HepG2 (cell line): ENCODE measurements at regions not wholly inside any gene's neighbourhood (a gene's known extent, or its start where the extent isn't known, plus 50 kb on each side); places are given as distances from the start of the nearest gene placed in this dataset.

Source experiments
- ATAD3A ChIP-seq: sonication (generic); formaldehyde crosslinking; IDR thresholded peaks from 2 replicates; pipeline ENCODE4 v1.4.0; 2020; ENCODE audit warnings: missing genetic modification reagents
- EHMT2 ChIP-seq: fragments of 200-600 bp; sonication (generic); IDR thresholded peaks from 2 replicates; pipeline ENCODE4 v1.7.0; 2017; ENCODE audit warnings: antibody characterized with exemption, low read depth, low read length, borderline replicate concordance
- IRF1 ChIP-seq: sonication (generic); formaldehyde crosslinking; IDR thresholded peaks from 2 replicates; pipeline ENCODE4 v1.4.0; 2020; ENCODE audit warnings: low read depth, mild to moderate bottlenecking, missing genetic modification reagents
- KMT2B ChIP-seq: IDR thresholded peaks from 2 replicates; pipeline ENCODE4 v1.6.1; 2016; ENCODE audit warnings: missing genetic modification reagents, missing compliant biosample characterization
- LCORL ChIP-seq, 2 experiments: fragments of 450-650 bp in 1 of 2; sonication (generic) in 1 of 2; formaldehyde crosslinking in 1 of 2; IDR thresholded peaks; 2 replicates each; pipeline versions ENCODE4 v1.5.0 to v1.6.1; 2017 to 2020; ENCODE audit warnings: antibody characterized with exemption in 1 of 2, missing genetic modification reagents in 1 of 2
- MXD4 ChIP-seq: IDR thresholded peaks from 2 replicates; pipeline ENCODE4 v1.6.1; 2016; ENCODE audit warnings: mild to moderate bottlenecking, missing biosample characterization, missing genetic modification reagents
- MZF1 ChIP-seq: sonication (generic); formaldehyde crosslinking; IDR thresholded peaks from 2 replicates; pipeline ENCODE4 v1.8.1; 2023; ENCODE audit warnings: mild to moderate bottlenecking, missing genetic modification reagents, borderline replicate concordance
- PHB2 ChIP-seq: fragments of 450-650 bp; IDR thresholded peaks from 2 replicates; pipeline ENCODE4 v1.6.1; 2018; ENCODE audit not compliant: partially characterized antibody
- PHF21A ChIP-seq: sonication (generic); formaldehyde crosslinking; IDR thresholded peaks from 2 replicates; pipeline ENCODE4 v1.5.0; 2020; ENCODE audit warnings: mild to moderate bottlenecking, missing genetic modification reagents
- PRPF4 ChIP-seq: fragments of 200-400 bp; formaldehyde crosslinking; IDR thresholded peaks from 2 replicates; pipeline ENCODE4 v1.6.1; 2016; ENCODE audit warnings: low read length, low read depth; ENCODE audit not compliant: poor library complexity, severe bottlenecking
- ZNF17 ChIP-seq: sonication (generic); formaldehyde crosslinking; IDR thresholded peaks from 2 replicates; pipeline ENCODE4 v1.5.0; 2020; ENCODE audit warnings: mild to moderate bottlenecking, missing genetic modification reagents
- ZNF225 ChIP-seq: sonication (generic); formaldehyde crosslinking; IDR thresholded peaks from 2 replicates; pipeline ENCODE4 v1.4.0; 2020; ENCODE audit warnings: mild to moderate bottlenecking, missing genetic modification reagents
- ZNF660 ChIP-seq: sonication (generic); formaldehyde crosslinking; IDR thresholded peaks from 2 replicates; pipeline ENCODE4 v1.5.1; 2020; ENCODE audit warnings: mild to moderate bottlenecking, low read depth, missing genetic modification reagents, borderline replicate concordance
- TF ChIP-seq, protein P1 (sequence below): sonication (generic); formaldehyde crosslinking; IDR thresholded peaks from 2 replicates; pipeline ENCODE4 v1.4.0; 2020; ENCODE audit warnings: missing genetic modification reagents
- TF ChIP-seq, protein P2 (sequence below): sonication (generic); formaldehyde crosslinking; IDR thresholded peaks from 2 replicates; pipeline ENCODE4 v1.5.0; 2020; ENCODE audit warnings: missing genetic modification reagents, mild to moderate bottlenecking, borderline replicate concordance

GRCh38 chr6:3913077-3913957, 64.1 kb downstream of the FAM50B start (continued):
- TF ChIP-seq, protein P1, sequence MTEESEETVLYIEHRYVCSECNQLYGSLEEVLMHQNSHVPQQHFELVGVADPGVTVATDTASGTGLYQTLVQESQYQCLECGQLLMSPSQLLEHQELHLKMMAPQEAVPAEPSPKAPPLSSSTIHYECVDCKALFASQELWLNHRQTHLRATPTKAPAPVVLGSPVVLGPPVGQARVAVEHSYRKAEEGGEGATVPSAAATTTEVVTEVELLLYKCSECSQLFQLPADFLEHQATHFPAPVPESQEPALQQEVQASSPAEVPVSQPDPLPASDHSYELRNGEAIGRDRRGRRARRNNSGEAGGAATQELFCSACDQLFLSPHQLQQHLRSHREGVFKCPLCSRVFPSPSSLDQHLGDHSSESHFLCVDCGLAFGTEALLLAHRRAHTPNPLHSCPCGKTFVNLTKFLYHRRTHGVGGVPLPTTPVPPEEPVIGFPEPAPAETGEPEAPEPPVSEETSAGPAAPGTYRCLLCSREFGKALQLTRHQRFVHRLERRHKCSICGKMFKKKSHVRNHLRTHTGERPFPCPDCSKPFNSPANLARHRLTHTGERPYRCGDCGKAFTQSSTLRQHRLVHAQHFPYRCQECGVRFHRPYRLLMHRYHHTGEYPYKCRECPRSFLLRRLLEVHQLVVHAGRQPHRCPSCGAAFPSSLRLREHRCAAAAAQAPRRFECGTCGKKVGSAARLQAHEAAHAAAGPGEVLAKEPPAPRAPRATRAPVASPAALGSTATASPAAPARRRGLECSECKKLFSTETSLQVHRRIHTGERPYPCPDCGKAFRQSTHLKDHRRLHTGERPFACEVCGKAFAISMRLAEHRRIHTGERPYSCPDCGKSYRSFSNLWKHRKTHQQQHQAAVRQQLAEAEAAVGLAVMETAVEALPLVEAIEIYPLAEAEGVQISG = peak; percentile 36; the same call in 1 of the 2 replicates
- TF ChIP-seq IRF1 (no peak), ZNF660 (CRISPR knock-in tag) (no peak), EHMT2 (peak; percentile 90), PHF21A (peak; percentile 81), PHB2 (no peak), PRPF4 (no peak), KMT2B (CRISPR knock-in tag) (no peak), MZF1 (CRISPR knock-in tag) (no peak), ZNF17 (CRISPR knock-in tag) (no peak), ZNF225 (CRISPR knock-in tag) (no peak), LCORL (IDR thresholded peaks at IDR 0.05) (peak; percentile 66; the same call in 1 of the 2 replicates), LCORL (CRISPR knock-in tag; IDR thresholded peaks at IDR 0.05) (peak; percentile 48; the same call in 1 of the 2 replicates), ATAD3A (CRISPR knock-in tag) (no peak), MXD4 (CRISPR knock-in tag) (no peak)
- TF ChIP-seq, protein P2, sequence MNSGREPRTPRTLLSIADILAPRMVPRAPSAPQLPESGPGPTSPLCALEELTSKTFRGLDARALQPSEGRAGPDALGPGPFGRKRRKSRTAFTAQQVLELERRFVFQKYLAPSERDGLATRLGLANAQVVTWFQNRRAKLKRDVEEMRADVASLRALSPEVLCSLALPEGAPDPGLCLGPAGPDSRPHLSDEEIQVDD = no peak
